RWPE2 (cell line): ENCODE measurements at regions not wholly inside any gene's neighbourhood (a gene's known extent, or its start where the extent isn't known, plus 50 kb on each side); places are given as distances from the start of the nearest gene placed in this dataset.

Experiments used
- ATAC-seq: fragments of 200-7000 bp; cut with Tn5 transposase; 3 replicates; pipeline ENCODE4 v1.9.1; 2021; ENCODE audit warnings: low read depth
- DNase-seq: peaks from one replicate; pipeline ENCODE4 v3.0.0-alpha.2; 2020; ENCODE audit warnings: low spot score
- H3K27ac ChIP-seq: fragments of 450-650 bp; 2 replicates; pipeline ENCODE4 v1.5.1; 2017; ENCODE audit warnings: mild to moderate bottlenecking; ENCODE audit not compliant: poor library complexity, severe bottlenecking
- H3K27me3 ChIP-seq: fragments of 250-450 bp; sonication (Bioruptor Pico); 2 replicates; pipeline ENCODE4 v1.5.1; 2021; ENCODE audit warnings: mild to moderate bottlenecking, moderate library complexity; ENCODE audit not compliant: insufficient read depth, poor library complexity, severe bottlenecking
- H3K36me3 ChIP-seq: fragments of 250-450 bp; sonication (Bioruptor Pico); 2 replicates; pipeline ENCODE4 v1.5.1; 2020; ENCODE audit warnings: low read depth, mild to moderate bottlenecking, moderate library complexity
- H3K4me1 ChIP-seq: fragments of 250-450 bp; sonication (Bioruptor Pico); 2 replicates; pipeline ENCODE4 v1.5.1; 2021; ENCODE audit warnings: mild to moderate bottlenecking, moderate library complexity; ENCODE audit not compliant: insufficient read depth, poor library complexity, severe bottlenecking
- H3K4me3 ChIP-seq: fragments of 250-450 bp; sonication (Bioruptor Pico); 2 replicates; pipeline ENCODE4 v1.5.1; 2021; ENCODE audit warnings: mild to moderate bottlenecking, moderate library complexity; ENCODE audit not compliant: severe bottlenecking
- H3K9me3 ChIP-seq: fragments of 250-450 bp; sonication (Bioruptor Pico); 2 replicates; pipeline ENCODE4 v1.5.1; 2021; ENCODE audit warnings: mild to moderate bottlenecking, moderate library complexity; ENCODE audit not compliant: severe bottlenecking
- CTCF ChIP-seq: fragments of 450-650 bp; IDR thresholded peaks from one replicate; pipeline ENCODE4 v1.5.1; 2017; ENCODE audit warnings: mild to moderate bottlenecking, moderate library complexity; ENCODE audit not compliant: poor library complexity, severe bottlenecking

GRCh38 chr2:161044921-161045320, 115.3 kb upstream of the TANK start:
- Histone ChIP-seq H3K4me3 (no peak overlapping the region), H3K27me3 (no peaks in the 10 kb centered on the region), H3K9me3 (no peaks in the 10 kb centered on the region), H3K27ac (no peak overlapping the region), H3K4me1 (no peaks in the 10 kb centered on the region), H3K36me3 (no peaks in the 10 kb centered on the region)
- DNase-seq: no peak
- TF ChIP-seq CTCF: no peak
- no peak for ATAC-seq

- ATAC-seq (no peak), DNase-seq (no peak)
- H3K36me3 ChIP-seq: no peaks in the 10 kb centered on the region
- no peaks in the 10 kb centered on the region for H3K4me1 ChIP-seq
- no peaks in the 10 kb centered on the region for H3K27me3 ChIP-seq
- H3K9me3 ChIP-seq: no peaks in the 10 kb centered on the region
- H3K27ac ChIP-seq: no peak overlapping the region
- no peak for TF ChIP-seq CTCF
- H3K4me3 ChIP-seq: no peak overlapping the region
These were observed 114.5 kb upstream of the TANK start for GRCh38 chr2:161045726-161046125.

DNA sequence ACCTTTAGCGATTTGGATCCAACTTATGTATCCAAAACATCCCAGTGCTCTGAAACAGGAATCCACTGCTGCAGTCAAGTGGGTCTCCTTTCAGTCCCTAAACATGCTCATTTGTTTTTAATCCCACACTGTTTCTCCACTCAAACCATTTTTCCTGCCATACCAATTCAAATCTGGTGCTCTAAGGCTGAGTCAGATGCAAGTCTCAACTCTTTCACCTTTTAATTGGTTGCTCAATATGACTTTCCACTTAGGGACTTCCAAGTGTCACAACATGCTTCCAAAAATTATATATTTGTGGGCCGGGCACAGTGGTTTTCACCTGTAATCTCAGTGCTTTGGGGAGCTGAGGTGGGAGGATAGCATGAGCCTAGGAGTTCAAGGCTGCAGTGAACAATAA, 113.4 kb upstream of the TANK start:
- TF ChIP-seq CTCF: no peak
- ATAC-seq (no peak), DNase-seq (no peak)
- Histone ChIP-seq H3K36me3 (no peaks in the 10 kb centered on the region), H3K4me1 (no peaks in the 10 kb centered on the region), H3K27me3 (no peaks in the 10 kb centered on the region), H3K27ac (no peak overlapping the region), H3K4me3 (no peak overlapping the region), H3K9me3 (no peaks in the 10 kb centered on the region)

- no peaks in the 10 kb centered on the region for H3K4me1 ChIP-seq
- no peaks in the 10 kb centered on the region for H3K9me3 ChIP-seq
- no peak for DNase-seq
- no peaks in the 10 kb centered on the region for H3K36me3 ChIP-seq
- TF ChIP-seq CTCF: no peak
- no peak overlapping the region for H3K27ac ChIP-seq
- H3K27me3 ChIP-seq: no peaks in the 10 kb centered on the region
- ATAC-seq: no peak
- no peak overlapping the region for H3K4me3 ChIP-seq
These were observed 111.9 kb upstream of the TANK start for GRCh38 chr2:161048317-161048716.

GRCh38 chr2:161049559-161049958, 110.7 kb upstream of the TANK start:
- no peaks in the 10 kb centered on the region for H3K27me3 ChIP-seq
- H3K9me3 ChIP-seq: no peaks in the 10 kb centered on the region
- no peaks in the 10 kb centered on the region for H3K4me1 ChIP-seq
- H3K36me3 ChIP-seq: no peaks in the 10 kb centered on the region
- no peak overlapping the region for H3K27ac ChIP-seq
- DNase-seq: no peak
- no peak overlapping the region for H3K4me3 ChIP-seq
- TF ChIP-seq CTCF: no peak
- no peak for ATAC-seq
